ENCODE measurements at regions not wholly inside any gene's neighbourhood (a gene's known extent, or its start where the extent isn't known, plus 50 kb on each side); places are given as distances from the start of the nearest gene placed in this dataset.

DNA sequence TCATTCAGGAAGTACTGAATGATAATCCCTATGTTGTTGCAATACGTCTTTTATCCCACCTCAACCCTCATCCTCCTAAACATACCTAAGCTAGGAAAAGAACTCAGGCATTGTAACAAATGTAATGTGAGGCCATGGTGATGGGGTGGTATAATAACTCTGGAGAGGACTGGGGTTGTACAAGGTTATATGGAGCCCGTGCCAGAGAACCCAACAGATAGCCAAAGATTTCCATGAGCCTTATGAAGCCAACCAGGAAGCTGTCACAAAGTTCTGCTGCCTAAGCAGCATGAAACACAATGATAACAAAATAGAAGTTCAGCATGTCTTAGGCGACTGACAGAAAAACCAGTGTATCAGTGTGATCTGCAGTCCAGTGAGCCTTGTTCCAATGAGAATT lies 394.1 kb upstream of the NBEA start:
- TF ChIP-seq, protein P1, sequence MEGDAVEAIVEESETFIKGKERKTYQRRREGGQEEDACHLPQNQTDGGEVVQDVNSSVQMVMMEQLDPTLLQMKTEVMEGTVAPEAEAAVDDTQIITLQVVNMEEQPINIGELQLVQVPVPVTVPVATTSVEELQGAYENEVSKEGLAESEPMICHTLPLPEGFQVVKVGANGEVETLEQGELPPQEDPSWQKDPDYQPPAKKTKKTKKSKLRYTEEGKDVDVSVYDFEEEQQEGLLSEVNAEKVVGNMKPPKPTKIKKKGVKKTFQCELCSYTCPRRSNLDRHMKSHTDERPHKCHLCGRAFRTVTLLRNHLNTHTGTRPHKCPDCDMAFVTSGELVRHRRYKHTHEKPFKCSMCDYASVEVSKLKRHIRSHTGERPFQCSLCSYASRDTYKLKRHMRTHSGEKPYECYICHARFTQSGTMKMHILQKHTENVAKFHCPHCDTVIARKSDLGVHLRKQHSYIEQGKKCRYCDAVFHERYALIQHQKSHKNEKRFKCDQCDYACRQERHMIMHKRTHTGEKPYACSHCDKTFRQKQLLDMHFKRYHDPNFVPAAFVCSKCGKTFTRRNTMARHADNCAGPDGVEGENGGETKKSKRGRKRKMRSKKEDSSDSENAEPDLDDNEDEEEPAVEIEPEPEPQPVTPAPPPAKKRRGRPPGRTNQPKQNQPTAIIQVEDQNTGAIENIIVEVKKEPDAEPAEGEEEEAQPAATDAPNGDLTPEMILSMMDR (conservative IDR thresholded peaks at IDR 0.05), result no peak
- no peak for TF ChIP-seq EZH2 (IDR thresholded peaks at IDR 0.05; ENCODE audit: low read depth)
